SH-SY5Y (cell line): ENCODE measurements at regions not wholly inside any gene's neighbourhood (a gene's known extent, or its start where the extent isn't known, plus 50 kb on each side); places are given as distances from the start of the nearest gene placed in this dataset.

Source experiments
- GATA2 ChIP-seq: IDR thresholded peaks from 2 replicates; pipeline ENCODE4 v1.6.1; 2011; ENCODE audit warnings: mild to moderate bottlenecking, low read depth, low read length
- GATA3 ChIP-seq: IDR thresholded peaks from 2 replicates; pipeline ENCODE4 v1.6.1; 2011; ENCODE audit warnings: low read depth, mild to moderate bottlenecking, low read length, moderate library complexity

DNA sequence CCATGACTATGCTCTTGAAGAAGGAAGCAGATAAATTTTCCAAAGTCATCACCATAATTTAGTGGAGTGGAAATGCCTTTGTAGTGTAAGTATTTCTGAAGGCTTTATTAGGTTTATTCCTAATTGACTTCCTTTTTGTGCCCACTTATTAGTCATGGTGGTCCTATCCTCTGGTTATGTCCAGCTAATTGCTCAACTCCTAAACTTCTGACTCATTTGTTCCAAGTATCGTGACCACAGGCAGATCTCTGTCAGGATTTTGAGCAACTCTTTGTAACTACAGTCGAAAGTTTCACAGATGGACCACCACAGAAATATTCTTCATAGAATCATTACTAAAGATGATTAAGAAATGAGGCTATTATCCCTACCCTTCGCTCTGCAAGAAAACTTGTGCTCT lies 315.6 kb upstream of the PTCHD4 start:
- TF ChIP-seq GATA3 (no peak), GATA2 (no peak)
